Naive B cell (primary cell): ENCODE measurements at regions not wholly inside any gene's neighbourhood (a gene's known extent, or its start where the extent isn't known, plus 50 kb on each side); places are given as distances from the start of the nearest gene placed in this dataset.

ENCODE experiments used
- ATAC-seq, 2 donors: fragments of 150-1000 bp; cut with Tn5 transposase; 2 replicates each; pipeline ENCODE4 v1.10.0; 2021; ENCODE audit warnings: low read depth in 2 of 2, mild to moderate bottlenecking in 2 of 2, moderate library complexity in 2 of 2
- DNase-seq: peaks from one replicate; pipeline ENCODE4 v3.0.0; 2022
- H3K27ac Mint-ChIP-seq, 6 donors: one replicate each; pipeline ENCODE4 v1.8.0; 2020 to 2022; ENCODE audit warnings: mild to moderate bottlenecking in 6 of 6, mixed read lengths in 6 of 6, moderate library complexity in 5 of 6, inconsistent platforms in 2 of 6
- H3K27me3 Mint-ChIP-seq, 3 donors: one replicate each; pipeline ENCODE4 v1.8.0; 2021 to 2022; ENCODE audit warnings: mixed read lengths in 3 of 3, mild to moderate bottlenecking in 1 of 3
- H3K36me3 Mint-ChIP-seq, 2 donors: one replicate each; pipeline ENCODE4 v1.8.0; 2020 to 2022; ENCODE audit warnings: mixed read lengths in 2 of 2, inconsistent platforms in 1 of 2, mild to moderate bottlenecking in 1 of 2
- H3K4me1 Mint-ChIP-seq, 3 donors: one replicate each; pipeline ENCODE4 v1.8.0; 2020 to 2022; ENCODE audit warnings: mixed read lengths in 3 of 3, inconsistent platforms in 1 of 3, mild to moderate bottlenecking in 1 of 3, moderate library complexity in 1 of 3
- H3K4me3 Mint-ChIP-seq, 8 donors: one replicate each; pipeline ENCODE4 v1.8.0; 2020 to 2022; ENCODE audit warnings: mild to moderate bottlenecking in 8 of 8, mixed read lengths in 8 of 8, moderate library complexity in 8 of 8, inconsistent platforms in 2 of 8
- H3K9me3 Mint-ChIP-seq, 7 donors: one replicate each; pipeline ENCODE4 v1.8.0; 2020 to 2022; ENCODE audit warnings: mixed read lengths in 7 of 7, mild to moderate bottlenecking in 5 of 7, inconsistent platforms in 2 of 7, moderate library complexity in 1 of 7

- peaks cover 6 to 14% of the 10 kb centered on the region in 2 donors for H3K36me3 Mint-ChIP-seq
- H3K27me3 Mint-ChIP-seq, result peaks cover 4 to 39% (median 33%) of the 10 kb centered on the region in 3 donors
- no peak overlapping the region for H3K4me3 Mint-ChIP-seq
- DNase-seq, result no peak
- ATAC-seq, result peak; percentile 52 to 61
- no peak overlapping the region for H3K27ac Mint-ChIP-seq
- H3K4me1 Mint-ChIP-seq, result no peaks in the 10 kb centered on the region
- peaks cover 8 to 31% (median 16%) of the 10 kb centered on the region in 7 donors for H3K9me3 Mint-ChIP-seq
These were observed 56.7 kb upstream of the GUCA2B start for GRCh38 chr1:42096554-42096953.

GRCh38 chr1:42089246-42089645, 64.0 kb upstream of the GUCA2B start:
- peaks cover 16 to 28% (median 27%) of the 10 kb centered on the region in 3 donors for H3K27me3 Mint-ChIP-seq
- peaks cover 6 to 46% (median 19%) of the 10 kb centered on the region in 7 donors for H3K9me3 Mint-ChIP-seq
- no peaks in the 10 kb centered on the region for H3K4me1 Mint-ChIP-seq
- H3K36me3 Mint-ChIP-seq, result peaks cover 15 to 20% of the 10 kb centered on the region in 2 donors
- no peak for ATAC-seq
- no peak for DNase-seq
- H3K27ac Mint-ChIP-seq, result no peak overlapping the region
- H3K4me3 Mint-ChIP-seq, result no peak overlapping the region

DNA sequence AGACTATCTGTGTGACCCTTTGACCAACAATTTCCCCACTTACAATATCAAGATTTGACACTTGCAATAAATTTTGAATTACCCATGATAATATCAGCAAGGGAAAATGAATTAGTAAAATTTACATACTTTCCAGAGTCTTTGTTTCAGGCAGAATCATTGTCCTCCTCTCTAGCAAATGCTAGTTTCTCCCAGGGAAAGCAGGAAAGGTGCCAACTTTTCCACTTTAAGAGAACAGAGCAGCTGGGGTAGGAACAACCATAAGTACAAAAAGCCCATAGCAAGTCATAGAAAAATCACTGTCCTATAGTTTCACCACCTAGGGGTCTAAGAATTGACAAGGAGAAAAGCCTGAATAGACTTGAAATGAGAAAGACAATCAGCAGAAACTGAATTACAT, 67.1 kb upstream of the GUCA2B start:
- no peaks in the 10 kb centered on the region for H3K4me1 Mint-ChIP-seq
- peaks cover 19 to 48% (median 39%) of the 10 kb centered on the region in 3 donors for H3K27me3 Mint-ChIP-seq
- no peak overlapping the region for H3K27ac Mint-ChIP-seq
- no peak overlapping the region for H3K4me3 Mint-ChIP-seq
- peaks cover 2 to 38% (median 17%) of the 10 kb centered on the region in 7 donors for H3K9me3 Mint-ChIP-seq
- DNase-seq (no peak), ATAC-seq (no peak)
- peaks cover 10 to 28% of the 10 kb centered on the region in 2 donors for H3K36me3 Mint-ChIP-seq

DNA sequence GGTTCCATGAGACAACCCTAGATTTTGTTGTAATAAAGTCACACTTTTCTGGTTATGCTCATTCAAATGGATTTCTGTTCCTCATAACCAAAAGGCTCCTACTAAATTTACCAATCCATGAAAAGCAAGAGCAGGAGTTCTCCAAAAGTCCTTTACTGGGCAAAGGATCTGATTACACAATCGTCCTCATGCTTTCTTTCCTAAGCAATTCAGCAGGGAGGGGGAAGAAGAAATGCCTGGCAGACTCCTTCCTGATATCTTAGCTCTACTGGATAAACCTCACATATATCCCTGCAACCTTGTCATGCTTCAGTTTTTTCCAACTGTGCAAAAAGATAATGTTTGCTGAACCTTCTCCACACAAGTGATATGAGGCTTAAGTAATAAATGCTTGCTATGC, 67.6 kb upstream of the GUCA2B start:
- ATAC-seq (no peak), DNase-seq (no peak)
- Mint-ChIP-seq H3K36me3 (peaks cover 10 to 33% of the 10 kb centered on the region in 2 donors), H3K27me3 (peaks cover 19 to 52% (median 44%) of the 10 kb centered on the region in 3 donors), H3K4me3 (no peak overlapping the region), H3K9me3 (peaks cover 4 to 39% (median 18%) of the 10 kb centered on the region in 7 donors), H3K27ac (no peak overlapping the region), H3K4me1 (no peaks in the 10 kb centered on the region)

DNA sequence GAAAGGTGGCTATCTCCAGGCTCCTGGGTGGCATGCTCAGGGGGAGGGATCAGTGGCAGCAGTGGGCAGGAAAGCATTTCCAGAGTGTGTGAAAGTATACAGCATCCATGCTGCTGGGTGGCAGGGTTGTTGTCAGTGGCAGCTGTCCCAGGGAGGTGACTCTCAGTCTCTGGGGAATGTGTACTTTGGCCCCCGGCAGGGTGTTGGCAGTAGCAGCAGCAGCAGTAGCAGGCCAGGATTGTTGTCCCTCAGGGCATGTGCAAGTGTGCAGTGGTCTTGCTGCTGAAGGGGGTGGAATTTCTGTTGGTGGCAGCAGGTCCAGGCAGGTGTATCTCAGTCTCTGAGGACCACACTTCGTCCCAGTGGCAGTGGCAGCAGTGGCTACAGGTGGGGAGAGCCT, 71.7 kb upstream of the GUCA2B start:
- ATAC-seq (no peak), DNase-seq (no peak)
- Mint-ChIP-seq H3K9me3 (peaks cover 8 to 26% (median 19%) of the 10 kb centered on the region in 7 donors), H3K27ac (no peak overlapping the region), H3K4me3 (no peak overlapping the region), H3K36me3 (peaks cover 6 to 31% of the 10 kb centered on the region in 2 donors), H3K27me3 (peaks cover 16 to 56% (median 43%) of the 10 kb centered on the region in 3 donors), H3K4me1 (no peaks in the 10 kb centered on the region)

DNA sequence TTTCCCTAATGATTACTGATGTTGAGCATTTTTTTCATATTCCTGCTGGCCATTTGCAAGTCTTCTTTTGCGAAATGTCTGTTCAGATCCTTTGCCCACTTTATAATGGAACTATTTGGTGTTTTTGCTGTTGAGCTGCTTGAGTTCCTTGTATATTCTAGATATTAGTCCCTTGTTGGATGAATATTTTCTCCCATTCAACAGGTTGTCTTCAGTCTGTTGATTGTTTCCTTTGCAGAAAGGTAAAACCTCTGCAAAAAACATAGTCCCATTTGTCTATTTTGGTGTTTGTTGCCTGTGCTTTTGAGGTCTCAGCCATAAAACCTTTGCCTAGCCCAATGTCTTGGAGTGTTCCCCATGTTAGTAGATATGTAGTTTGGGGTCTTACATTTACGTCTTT, 78.0 kb upstream of the GUCA2B start:
- H3K36me3 Mint-ChIP-seq, result peaks cover 2 to 14% of the 10 kb centered on the region in 2 donors
- no peak overlapping the region for H3K4me3 Mint-ChIP-seq
- DNase-seq, result no peak
- H3K9me3 Mint-ChIP-seq, result peaks cover 5 to 23% (median 13%) of the 10 kb centered on the region in 7 donors
- peaks cover 20 to 64% (median 63%) of the 10 kb centered on the region in 3 donors for H3K27me3 Mint-ChIP-seq
- H3K27ac Mint-ChIP-seq, result peak overlapping the region in 1 of 6 donors; percentile 0
- no peaks in the 10 kb centered on the region for H3K4me1 Mint-ChIP-seq
- ATAC-seq, result no peak

DNA sequence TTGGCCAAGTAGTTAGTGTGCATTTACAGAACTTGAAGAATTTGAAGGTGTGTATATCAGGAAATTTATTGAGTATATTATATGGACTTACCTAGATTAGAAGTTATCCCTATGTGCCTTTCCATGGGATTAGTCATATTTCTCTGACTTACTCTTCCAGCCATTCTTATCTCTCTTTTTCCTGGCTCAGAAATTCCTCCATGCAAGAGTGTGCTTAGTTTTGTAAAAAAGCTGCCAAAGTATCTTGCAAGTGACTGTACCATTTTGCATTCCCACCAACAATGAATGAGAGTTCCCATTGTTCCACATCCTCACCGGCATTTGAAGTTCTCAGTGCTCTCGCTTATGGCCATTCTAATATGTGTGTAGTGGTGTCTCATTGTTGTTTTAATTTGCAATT, 82.2 kb upstream of the GUCA2B start:
- no peak for ATAC-seq

DNA sequence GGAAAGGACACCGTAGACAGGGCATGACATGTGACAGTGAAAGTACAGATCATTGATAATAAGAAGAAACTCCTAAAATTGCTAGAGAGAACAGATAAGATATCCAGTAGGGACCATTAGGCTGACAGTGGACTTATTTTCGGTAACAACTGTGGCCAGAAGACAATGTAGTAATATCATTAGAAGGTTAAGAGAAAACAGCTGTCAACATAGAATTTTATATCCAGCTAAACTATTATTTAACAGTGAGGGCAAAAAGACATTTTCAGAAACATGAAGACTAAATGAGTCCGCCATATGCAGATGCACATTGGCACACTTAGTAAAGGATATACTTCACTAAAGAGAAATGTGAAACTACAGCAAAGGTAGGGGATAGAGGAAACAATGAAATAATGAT, 95.4 kb upstream of the GUCA2B start:
- no peaks in the 10 kb centered on the region for H3K4me1 Mint-ChIP-seq
- DNase-seq (no peak), ATAC-seq (no peak)
- H3K27me3 Mint-ChIP-seq, result peaks cover 37 to 75% (median 59%) of the 10 kb centered on the region in 3 donors
- H3K27ac Mint-ChIP-seq, result no peak overlapping the region
- H3K9me3 Mint-ChIP-seq, result peaks cover 11 to 42% (median 30%) of the 10 kb centered on the region in 7 donors
- peaks cover 9 to 29% of the 10 kb centered on the region in 2 donors for H3K36me3 Mint-ChIP-seq
- no peak overlapping the region for H3K4me3 Mint-ChIP-seq

More for the DNA sequence above, 82.2 kb upstream of the GUCA2B start:
- Mint-ChIP-seq H3K27me3 (peaks cover 23 to 53% (median 43%) of the 10 kb centered on the region in 3 donors), H3K9me3 (peaks cover 0 to 8% (median 2%) of the 10 kb centered on the region in 7 donors), H3K4me1 (no peaks in the 10 kb centered on the region), H3K27ac (no peak overlapping the region), H3K36me3 (no peaks in the 10 kb centered on the region), H3K4me3 (no peak overlapping the region)
- no peak for DNase-seq

DNA sequence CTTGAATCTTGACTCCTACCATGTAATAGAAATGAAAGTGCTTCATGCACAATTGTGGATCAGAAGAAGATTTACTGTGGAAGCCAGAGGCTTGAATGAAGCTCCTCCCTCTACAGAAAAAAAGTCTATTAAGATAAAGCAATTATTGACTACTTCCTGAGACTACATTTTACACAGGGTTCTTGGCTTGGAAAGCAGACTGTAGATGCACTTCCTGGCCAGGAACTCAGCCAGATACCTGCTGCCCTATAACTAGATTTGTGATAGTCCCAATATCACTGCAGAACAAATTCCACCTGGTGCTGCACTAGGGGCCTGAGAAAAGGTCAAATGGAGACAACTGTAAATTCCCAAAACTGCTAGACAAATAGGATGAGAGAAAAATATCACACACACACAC, 96.8 kb upstream of the GUCA2B start:
- DNase-seq, result no peak
- peaks cover 11 to 48% (median 27%) of the 10 kb centered on the region in 7 donors for H3K9me3 Mint-ChIP-seq
- no peaks in the 10 kb centered on the region for H3K4me1 Mint-ChIP-seq
- peaks cover 9 to 29% of the 10 kb centered on the region in 2 donors for H3K36me3 Mint-ChIP-seq
- H3K4me3 Mint-ChIP-seq, result no peak overlapping the region
- H3K27me3 Mint-ChIP-seq, result peaks cover 41 to 73% (median 58%) of the 10 kb centered on the region in 3 donors
- no peak overlapping the region for H3K27ac Mint-ChIP-seq
- no peak for ATAC-seq

- Mint-ChIP-seq H3K36me3 (peaks cover 9 to 24% of the 10 kb centered on the region in 2 donors), H3K27ac (peak overlapping the region in 1 of 6 donors; percentile 24), H3K9me3 (peaks cover 11 to 48% (median 27%) of the 10 kb centered on the region in 7 donors), H3K27me3 (peaks cover 50 to 73% (median 58%) of the 10 kb centered on the region in 3 donors), H3K4me3 (no peak overlapping the region), H3K4me1 (no peaks in the 10 kb centered on the region)
- ATAC-seq (no peak), DNase-seq (no peak)
These were observed 98.1 kb upstream of the GUCA2B start for GRCh38 chr1:42055061-42055460.

DNA sequence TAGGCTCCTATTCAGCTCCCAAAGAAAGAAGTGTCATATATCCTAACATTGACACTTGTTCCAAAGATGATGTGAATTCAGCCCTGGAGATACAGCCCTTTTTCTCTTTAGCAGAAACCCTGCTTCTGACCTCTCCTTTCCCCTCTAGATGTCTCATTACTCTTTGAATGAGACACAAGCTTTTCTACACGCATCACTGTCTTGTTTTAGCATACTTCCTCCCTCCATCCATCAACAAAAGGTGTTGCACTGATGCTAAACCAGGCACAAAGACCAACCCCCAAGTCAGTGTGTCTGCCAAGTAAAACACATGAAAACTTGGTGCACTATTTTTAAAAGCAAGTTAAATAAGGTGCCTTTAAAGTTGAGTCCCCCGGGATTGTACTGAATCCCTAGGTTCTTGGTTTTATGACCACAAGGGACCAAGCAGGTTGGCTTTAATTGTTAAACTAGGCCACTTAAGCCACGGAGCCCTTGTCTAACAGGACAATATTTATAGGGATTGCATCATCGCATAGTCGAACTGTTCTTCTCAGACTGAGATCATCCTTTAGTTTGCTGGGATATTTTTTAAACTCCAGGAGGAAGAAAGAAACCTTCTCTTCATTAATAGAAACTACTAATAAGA, 101.0 kb upstream of the GUCA2B start:
- Mint-ChIP-seq H3K4me3 (no peak overlapping the region), H3K27me3 (peaks cover 59 to 74% (median 64%) of the 10 kb centered on the region in 3 donors), H3K4me1 (no peaks in the 10 kb centered on the region), H3K36me3 (peaks cover 4 to 9% of the 10 kb centered on the region in 2 donors), H3K27ac (no peak overlapping the region), H3K9me3 (peaks cover 4 to 29% (median 12%) of the 10 kb centered on the region in 7 donors)
- ATAC-seq, result no peak
- DNase-seq, result no peak

- Mint-ChIP-seq H3K4me1 (no peaks in the 10 kb centered on the region), H3K9me3 (peaks cover 0 to 4% (median 0%) of the 10 kb centered on the region in 7 donors), H3K4me3 (no peak overlapping the region), H3K27ac (no peak overlapping the region), H3K27me3 (peaks cover 50 to 65% (median 56%) of the 10 kb centered on the region in 3 donors), H3K36me3 (no peaks in the 10 kb centered on the region)
- ATAC-seq, result no peak
- DNase-seq, result no peak
These were observed 105.7 kb upstream of the GUCA2B start for GRCh38 chr1:42047508-42047880.

DNA sequence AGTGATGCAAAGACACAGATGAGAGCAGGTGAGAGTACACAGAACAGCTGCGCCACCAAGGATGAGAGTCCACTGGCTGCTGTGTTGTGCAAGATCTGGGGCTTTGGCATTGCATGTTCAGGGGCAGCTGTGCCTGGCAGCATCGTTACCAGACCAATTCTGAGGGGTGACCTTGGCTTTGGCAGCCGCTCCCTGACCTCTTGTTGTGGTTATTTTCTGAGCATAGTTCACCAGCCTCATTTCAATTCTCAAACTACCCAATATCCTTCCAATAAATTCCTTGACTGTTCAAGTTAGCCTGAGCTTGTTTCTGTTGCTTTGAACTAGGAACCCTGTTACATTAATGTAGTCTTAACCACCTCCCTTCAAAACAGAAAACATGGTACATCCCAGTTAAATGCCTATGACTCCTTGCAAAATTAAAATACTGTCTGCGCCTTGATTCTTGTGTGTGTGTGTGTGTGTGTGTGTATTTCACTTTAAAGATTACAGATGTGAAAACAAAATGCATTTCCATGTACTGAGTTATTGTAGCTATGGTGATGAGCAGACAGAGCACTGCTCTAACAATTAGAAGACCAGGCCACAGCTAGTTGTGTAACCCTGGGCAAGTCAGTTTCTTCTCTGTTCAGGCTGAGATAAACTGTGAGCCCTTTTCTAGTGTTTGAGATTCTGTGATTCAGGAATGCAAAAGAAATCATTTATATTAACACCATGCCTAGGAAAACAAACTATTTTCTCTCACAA, 106.3 kb upstream of the GUCA2B start:
- H3K27me3 Mint-ChIP-seq, result peaks cover 45 to 60% (median 50%) of the 10 kb centered on the region in 3 donors
- H3K9me3 Mint-ChIP-seq, result no peaks in the 10 kb centered on the region
- ATAC-seq, result no peak

DNA sequence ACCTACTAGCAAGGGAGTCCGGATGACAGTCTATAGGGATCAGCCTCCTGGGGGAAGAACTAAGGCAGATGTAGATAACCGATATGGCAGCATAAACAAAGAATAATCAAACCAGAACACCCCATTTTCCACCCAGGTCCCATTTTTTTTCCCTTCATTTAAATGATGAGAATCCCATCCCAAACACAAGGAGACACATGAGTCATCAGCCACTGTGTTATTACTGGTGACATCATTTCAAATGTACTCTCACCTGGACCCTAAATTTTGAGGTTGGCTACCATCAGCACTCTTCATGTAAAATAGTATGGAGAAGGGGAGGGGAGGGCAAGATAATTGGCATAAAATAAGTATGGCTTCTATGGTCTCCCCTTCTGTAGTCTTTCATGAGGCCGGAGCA, 108.9 kb upstream of the GUCA2B start:
- no peak overlapping the region for H3K4me3 Mint-ChIP-seq
- ATAC-seq, result no peak
- H3K27ac Mint-ChIP-seq, result no peak overlapping the region
- no peaks in the 10 kb centered on the region for H3K36me3 Mint-ChIP-seq
- H3K9me3 Mint-ChIP-seq, result no peaks in the 10 kb centered on the region
- peaks cover 21 to 37% (median 25%) of the 10 kb centered on the region in 3 donors for H3K27me3 Mint-ChIP-seq
- no peaks in the 10 kb centered on the region for H3K4me1 Mint-ChIP-seq
- no peak for DNase-seq

More for the DNA sequence above, 106.3 kb upstream of the GUCA2B start:
- Mint-ChIP-seq H3K27ac (peak overlapping the region in 1 of 6 donors; percentile 29), H3K36me3 (no peaks in the 10 kb centered on the region), H3K4me3 (no peak overlapping the region), H3K4me1 (no peaks in the 10 kb centered on the region)
- no peak for DNase-seq
